Cardiac muscle cell (in vitro differentiated cells and primary cell): ENCODE measurements at regions not wholly inside any gene's neighbourhood (a gene's known extent, or its start where the extent isn't known, plus 50 kb on each side); places are given as distances from the start of the nearest gene placed in this dataset.
"Not testable (repeated sequence)": the region's sequence is repeated elsewhere in the genome, so short reads cannot be mapped to it uniquely, and the experiment has no call there.

Experiments
- DNase-seq, 2 donors: peaks; one replicate each; pipeline versions ENCODE4 v3.0.0 to v3.0.0-alpha.2; 2010 to 2017; ENCODE audit warnings: low read depth in 1 of 2, low spot score in 1 of 2
- H3K27ac ChIP-seq: fragments of 200-600 bp; sonication (generic); 2 replicates; pipeline ENCODE4 v1.5.1; 2016
- H3K27me3 ChIP-seq: fragments of 200-600 bp; sonication (generic); 2 replicates; pipeline ENCODE4 v1.6.0; 2016; ENCODE audit warnings: control low read depth
- H3K36me3 ChIP-seq: fragments of 200-600 bp; sonication (generic); 2 replicates; pipeline ENCODE4 v1.5.1; 2016; ENCODE audit warnings: control low read depth
- H3K4me1 ChIP-seq: fragments of 200-600 bp; sonication (generic); 2 replicates; pipeline ENCODE4 v1.8.1; 2017; ENCODE audit warnings: low read depth, mild to moderate bottlenecking, mixed run types
- H3K4me3 ChIP-seq: fragments of 200-600 bp; sonication (generic); 2 replicates; pipeline ENCODE4 v1.5.1; 2016; ENCODE audit warnings: mild to moderate bottlenecking
- H3K9me3 ChIP-seq: fragments of 200-600 bp; sonication (generic); 2 replicates; pipeline ENCODE4 v1.5.1; 2017; ENCODE audit warnings: low read depth, mild to moderate bottlenecking, control low read depth
- CTCF ChIP-seq: IDR thresholded peaks from 2 replicates; pipeline ENCODE4 v1.5.1; 2012; ENCODE audit warnings: low read depth, mild to moderate bottlenecking, low read length

GRCh38 chr14:58981840-58982239 lies 206.6 kb upstream of the DAAM1 start:
- H3K4me1 ChIP-seq: peaks cover 6% of the 10 kb centered on the region
- H3K4me3 ChIP-seq: no peak overlapping the region
- no peak for TF ChIP-seq CTCF
- H3K27me3 ChIP-seq: no peaks in the 10 kb centered on the region
- H3K9me3 ChIP-seq: no peaks in the 10 kb centered on the region
- no peaks in the 10 kb centered on the region for H3K36me3 ChIP-seq
- DNase-seq: no peak
- H3K27ac ChIP-seq: no peak overlapping the region

GRCh38 chr14:58985786-58986185 lies 202.7 kb upstream of the DAAM1 start:
- Histone ChIP-seq H3K4me1 (no peaks in the 10 kb centered on the region), H3K36me3 (no peaks in the 10 kb centered on the region), H3K27ac (no peak overlapping the region), H3K4me3 (no peak overlapping the region), H3K27me3 (no peaks in the 10 kb centered on the region), H3K9me3 (no peaks in the 10 kb centered on the region)
- DNase-seq: no peak
- TF ChIP-seq CTCF: no peak

- TF ChIP-seq CTCF: no peak
- no peak for DNase-seq
- H3K27ac ChIP-seq: no peak overlapping the region
- no peaks in the 10 kb centered on the region for H3K4me1 ChIP-seq
- H3K36me3 ChIP-seq: no peaks in the 10 kb centered on the region
- no peaks in the 10 kb centered on the region for H3K27me3 ChIP-seq
- no peaks in the 10 kb centered on the region for H3K9me3 ChIP-seq
- no peak overlapping the region for H3K4me3 ChIP-seq
Measured at GRCh38 chr14:58987591-58987990, 200.9 kb upstream of the DAAM1 start.

- DNase-seq: no peak
- H3K36me3 ChIP-seq: no peaks in the 10 kb centered on the region
- TF ChIP-seq CTCF: no peak
Measured at GRCh38 chr14:58992935-58993334, 195.5 kb upstream of the DAAM1 start.

GRCh38 chr14:58994130-58994529 lies 194.3 kb upstream of the DAAM1 start:
- TF ChIP-seq CTCF: no peak
- Histone ChIP-seq H3K4me3 (no peak overlapping the region), H3K27ac (no peak overlapping the region), H3K27me3 (no peaks in the 10 kb centered on the region), H3K9me3 (no peaks in the 10 kb centered on the region), H3K4me1 (no peaks in the 10 kb centered on the region), H3K36me3 (no peaks in the 10 kb centered on the region)
- no peak for DNase-seq

More at GRCh38 chr14:58992935-58993334, 195.5 kb upstream of the DAAM1 start:
- Histone ChIP-seq H3K27me3 (no peaks in the 10 kb centered on the region), H3K4me3 (no peak overlapping the region), H3K9me3 (no peaks in the 10 kb centered on the region), H3K27ac (no peak overlapping the region), H3K4me1 (no peaks in the 10 kb centered on the region)

GRCh38 chr14:59004012-59004411 lies 184.5 kb upstream of the DAAM1 start:
- Histone ChIP-seq H3K27me3 (no peaks in the 10 kb centered on the region), H3K27ac (no peak overlapping the region), H3K36me3 (no peaks in the 10 kb centered on the region), H3K9me3 (no peaks in the 10 kb centered on the region), H3K4me1 (peaks cover 5% of the 10 kb centered on the region), H3K4me3 (no peak overlapping the region)
- TF ChIP-seq CTCF: peak; percentile 47
- peak; percentile 14 to 35 for DNase-seq

- H3K27me3 ChIP-seq, H3K36me3 ChIP-seq, H3K4me3 ChIP-seq, H3K4me1 ChIP-seq, H3K27ac ChIP-seq, H3K9me3 ChIP-seq, DNase-seq: not testable (repeated sequence)
Measured at GRCh38 chr14:59006179-59006578, 182.3 kb upstream of the DAAM1 start.
